CD14-positive monocyte (primary cell): ENCODE measurements at regions not wholly inside any gene's neighbourhood (a gene's known extent, or its start where the extent isn't known, plus 50 kb on each side); places are given as distances from the start of the nearest gene placed in this dataset.

Experiments used
- DNase-seq, 3 donors: peaks; one replicate each; pipeline ENCODE4 v3.0.0-alpha.2; 2011 to 2022
- H2AFZ ChIP-seq: 2 replicates; pipeline ENCODE4 v1.6.0; 2012; ENCODE audit warnings: mild to moderate bottlenecking, low read depth, low read length, inconsistent platforms; ENCODE audit not compliant: insufficient read depth, poor library complexity, severe bottlenecking
- H3K27ac ChIP-seq, 2 donors: 1 replicate in 1 of 2; 2 replicates in 1 of 2; pipeline ENCODE4 v1.5.1; 2012 to 2013; ENCODE audit warnings: low read length in 2 of 2, control low read depth in 1 of 2, inconsistent platforms in 1 of 2, low read depth in 1 of 2, mild to moderate bottlenecking in 1 of 2
- H3K27me3 ChIP-seq, 2 donors: one replicate each; pipeline versions ENCODE4 v1.6.0 to v1.6.1; 2011 to 2013; ENCODE audit warnings: low read length in 2 of 2; ENCODE audit not compliant: control insufficient read depth in 2 of 2, insufficient read depth in 2 of 2
- H3K36me3 ChIP-seq, 2 donors: replicated peaks in 1 of 2; 1 replicate in 1 of 2; 2 replicates in 1 of 2; pipeline versions ENCODE4 v1.5.1 to v1.6.1; 2012 to 2013; ENCODE audit warnings: low read length in 2 of 2, control low read depth in 1 of 2, inconsistent platforms in 1 of 2, mild to moderate bottlenecking in 1 of 2; ENCODE audit not compliant: insufficient read depth in 2 of 2, control insufficient read depth in 1 of 2
- H3K4me1 ChIP-seq, 2 donors: 1 replicate in 1 of 2; 2 replicates in 1 of 2; pipeline versions ENCODE4 v1.5.1 to v1.6.1; 2012 to 2013; ENCODE audit warnings: low read length in 2 of 2, control low read depth in 1 of 2, inconsistent platforms in 1 of 2, mild to moderate bottlenecking in 1 of 2, moderate library complexity in 1 of 2; ENCODE audit not compliant: insufficient read depth in 2 of 2, control insufficient read depth in 1 of 2
- H3K4me2 ChIP-seq: replicated peaks from 2 replicates; pipeline ENCODE3; 2012; ENCODE audit warnings: low read length, moderate library complexity, mild to moderate bottlenecking; ENCODE audit not compliant: poor library complexity, severe bottlenecking; ENCODE audit errors: extremely low read depth
- H3K4me3 ChIP-seq, 3 experiments: fragments of 200-600 bp in 1 of 3; sonication (generic) in 1 of 3; replicated peaks in 1 of 3; 1 replicate in 2 of 3; 2 replicates in 1 of 3; pipeline ENCODE4 v1.5.1; 2011 to 2013; ENCODE audit warnings: low read length in 3 of 3, mild to moderate bottlenecking in 3 of 3, control low read depth in 2 of 3, low read depth in 2 of 3, inconsistent platforms in 1 of 3, moderate library complexity in 1 of 3
- H3K79me2 ChIP-seq: 2 replicates; pipeline ENCODE4 v1.6.0; 2012; ENCODE audit warnings: mild to moderate bottlenecking, control low read depth, inconsistent platforms, low read length, moderate library complexity; ENCODE audit not compliant: insufficient read depth
- H3K9ac ChIP-seq: 2 replicates; pipeline ENCODE4 v1.6.0; 2017; ENCODE audit warnings: low read length, mild to moderate bottlenecking; ENCODE audit not compliant: insufficient read depth, poor library complexity, severe bottlenecking
- H3K9me3 ChIP-seq, 2 donors: replicated peaks in 1 of 2; 1 replicate in 1 of 2; 2 replicates in 1 of 2; pipeline versions ENCODE4 v1.5.1 to v1.6.1; 2012 to 2013; ENCODE audit warnings: low read length in 2 of 2, control low read depth in 1 of 2; ENCODE audit not compliant: control insufficient read depth in 1 of 2, insufficient read depth in 1 of 2
- H4K20me1 ChIP-seq: 2 replicates; pipeline ENCODE4 v1.6.0; 2012; ENCODE audit warnings: mild to moderate bottlenecking, low read length, control low read depth, moderate library complexity; ENCODE audit not compliant: insufficient read depth
- H3K27ac Mint-ChIP-seq, 7 donors: one replicate each; pipeline ENCODE4 v1.8.0; 2020; ENCODE audit warnings: mild to moderate bottlenecking in 7 of 7, mixed read lengths in 7 of 7, moderate library complexity in 6 of 7, inconsistent platforms in 2 of 7
- H3K27me3 Mint-ChIP-seq, 3 donors: one replicate each; pipeline ENCODE4 v1.8.0; 2021 to 2022; ENCODE audit warnings: low read depth in 3 of 3, mild to moderate bottlenecking in 3 of 3, mixed read lengths in 3 of 3, moderate library complexity in 3 of 3, inconsistent platforms in 1 of 3
- H3K36me3 Mint-ChIP-seq, 2 donors: one replicate each; pipeline ENCODE4 v1.8.0; 2020; ENCODE audit warnings: mixed read lengths in 2 of 2, inconsistent platforms in 1 of 2, mild to moderate bottlenecking in 1 of 2
- H3K4me1 Mint-ChIP-seq: one replicate; pipeline ENCODE4 v1.8.0; 2020; ENCODE audit warnings: mild to moderate bottlenecking, mixed read lengths
- H3K4me3 Mint-ChIP-seq, 2 donors: one replicate each; pipeline ENCODE4 v1.8.0; 2020; ENCODE audit warnings: mild to moderate bottlenecking in 2 of 2, mixed read lengths in 2 of 2, moderate library complexity in 1 of 2
- H3K9me3 Mint-ChIP-seq, 7 donors: one replicate each; pipeline ENCODE4 v1.8.0; 2020 to 2022; ENCODE audit warnings: mixed read lengths in 7 of 7, mild to moderate bottlenecking in 6 of 7, moderate library complexity in 6 of 7, inconsistent platforms in 2 of 7
- CTCF ChIP-seq: fragments of 200-600 bp; IDR thresholded peaks from one replicate; pipeline ENCODE4 v1.8.0; 2022; ENCODE audit warnings: antibody characterized with exemption, mild to moderate bottlenecking
- WGBS: methylation state at CpG from one replicate; pipeline ENCODE4 v1.1.5; 2013; ENCODE audit warnings: missing lambda C conversion rate; ENCODE audit not compliant: insufficient coverage; 5-methylcytosine and 5-hydroxymethylcytosine counted together
- intact Hi-C, 2 donors: fragments of 100-400 bp; cut with micrococcal nuclease; formaldehyde crosslinking; loops; one replicate each; pipeline versions ENCODE4 v1.15.0 to v1.15.1; 2023

- H3K27ac Mint-ChIP-seq = peak overlapping the region in 1 of 7 donors; percentile 38
- WGBS = 75% methylated on average over 1 of the region's 5 CpGs
- Histone ChIP-seq H3K4me2 (no peak overlapping the region), H3K4me3 (no peak overlapping the region), H3K27ac (no peak overlapping the region), H3K4me1 (peaks cover 48 to 53% of the 10 kb centered on the region in 2 donors), H3K27me3 (no peaks in the 10 kb centered on the region), H3K79me2 (no peaks in the 10 kb centered on the region), H3K9ac (no peak overlapping the region), H3K9me3 (no peaks in the 10 kb centered on the region), H3K36me3 (no peaks in the 10 kb centered on the region), H4K20me1 (no peaks in the 10 kb centered on the region), H2AFZ (no peak overlapping the region)
- H3K36me3 Mint-ChIP-seq = no peaks in the 10 kb centered on the region
- no peaks in the 10 kb centered on the region for H3K9me3 Mint-ChIP-seq
- H3K27me3 Mint-ChIP-seq = peaks cover 0 to 5% (median 2%) of the 10 kb centered on the region in 3 donors
- DNase-seq = no peak
- peaks cover 53% of the 10 kb centered on the region for H3K4me1 Mint-ChIP-seq
- TF ChIP-seq CTCF = no peak
- intact Hi-C loops = no loop called here
- H3K4me3 Mint-ChIP-seq = no peak overlapping the region
Observed at GRCh38 chr2:40043641-40044040, 264.6 kb upstream of the THUMPD2 start.

GRCh38 chr2:40043191-40043590 is 264.1 kb upstream of the THUMPD2 start:
- H3K4me2 ChIP-seq = no peak overlapping the region
- Mint-ChIP-seq H3K9me3 (no peaks in the 10 kb centered on the region), H3K36me3 (no peaks in the 10 kb centered on the region), H3K4me1 (peaks cover 57% of the 10 kb centered on the region), H3K27ac (peak overlapping the region in 2 of 7 donors; percentile 27 to 38), H3K4me3 (no peak overlapping the region), H3K27me3 (peaks cover 0 to 5% (median 2%) of the 10 kb centered on the region in 3 donors)
- no peaks in the 10 kb centered on the region for H3K9me3 ChIP-seq
- H3K27ac ChIP-seq = no peak overlapping the region
- H3K79me2 ChIP-seq = no peaks in the 10 kb centered on the region
- no peak for TF ChIP-seq CTCF
- no peak overlapping the region for H3K4me3 ChIP-seq
- no peak for DNase-seq
- peaks cover 52 to 58% of the 10 kb centered on the region in 2 donors for H3K4me1 ChIP-seq
- H4K20me1 ChIP-seq = no peaks in the 10 kb centered on the region
- no peaks in the 10 kb centered on the region for H3K36me3 ChIP-seq
- no peaks in the 10 kb centered on the region for H3K27me3 ChIP-seq
- H2AFZ ChIP-seq = no peak overlapping the region
- intact Hi-C loops = no loop called here
- WGBS = 93% methylated on average over 2 of the region's 4 CpGs
- H3K9ac ChIP-seq = no peak overlapping the region
